Central memory CD8-positive, alpha-beta T cell (primary cell): ENCODE measurements at regions not wholly inside any gene's neighbourhood (a gene's known extent, or its start where the extent isn't known, plus 50 kb on each side); places are given as distances from the start of the nearest gene placed in this dataset.
"Not testable (repeated sequence)": the region's sequence is repeated elsewhere in the genome, so short reads cannot be mapped to it uniquely, and the experiment has no call there.

ENCODE experiments used
- ATAC-seq: fragments of 150-1000 bp; cut with Tn5 transposase; replicated peaks from 2 replicates; pipeline ENCODE4 v1.10.0; 2022; ENCODE audit warnings: mild to moderate bottlenecking, moderate FRiP score, moderate number of reproducible peaks; ENCODE audit not compliant: poor library complexity, severe bottlenecking; ENCODE audit errors: extremely low read depth
- DNase-seq, 2 donors: peaks; one replicate each; pipeline ENCODE4 v3.0.0; 2021; ENCODE audit warnings: low spot score in 2 of 2
- H3K27ac Mint-ChIP-seq: one replicate; pipeline ENCODE4 v1.8.0; 2022; ENCODE audit warnings: low read depth, mild to moderate bottlenecking, moderate library complexity, mixed read lengths
- H3K27me3 Mint-ChIP-seq: one replicate; pipeline ENCODE4 v1.8.0; 2022; ENCODE audit warnings: mixed read lengths
- H3K36me3 Mint-ChIP-seq: one replicate; pipeline ENCODE4 v1.8.0; 2022; ENCODE audit warnings: mild to moderate bottlenecking, moderate library complexity, mixed read lengths; ENCODE audit not compliant: insufficient read depth
- H3K4me1 Mint-ChIP-seq: one replicate; pipeline ENCODE4 v1.8.0; 2022; ENCODE audit warnings: mixed read lengths
- H3K4me3 Mint-ChIP-seq: one replicate; pipeline ENCODE4 v1.8.0; 2022; ENCODE audit warnings: mild to moderate bottlenecking, moderate library complexity, mixed read lengths
- H3K9me3 Mint-ChIP-seq: one replicate; pipeline ENCODE4 v1.8.0; 2022; ENCODE audit warnings: mixed read lengths

DNA sequence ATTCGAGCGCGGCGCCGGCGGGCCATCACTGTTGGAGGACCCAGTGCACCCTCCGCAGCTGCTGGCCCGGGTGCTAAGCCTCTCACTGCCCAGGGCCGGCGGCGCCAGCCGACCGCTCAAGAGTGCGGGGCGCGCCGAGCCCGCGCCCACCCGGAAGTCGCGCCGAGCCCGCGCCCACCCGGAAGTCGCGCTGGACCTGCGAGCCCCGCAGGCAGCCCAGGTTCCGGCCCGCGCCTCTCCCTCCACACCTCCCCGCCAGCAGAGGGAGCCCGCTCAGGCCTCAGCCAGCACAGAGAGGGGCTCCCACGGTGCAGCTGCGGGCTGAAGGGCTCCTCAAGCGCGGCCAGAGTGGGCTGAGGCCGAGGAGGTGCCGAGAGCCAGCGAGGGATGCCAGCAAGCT lies 170.8 kb downstream of the GTF2H2C_2 start:
- peak in 1 of 2 donors; percentile 13 for DNase-seq
- not testable (repeated sequence) for H3K4me1 Mint-ChIP-seq, H3K27me3 Mint-ChIP-seq, H3K27ac Mint-ChIP-seq, H3K36me3 Mint-ChIP-seq, H3K4me3 Mint-ChIP-seq, ATAC-seq, H3K9me3 Mint-ChIP-seq
